ENCODE measurements at regions not wholly inside any gene's neighbourhood (a gene's known extent, or its start where the extent isn't known, plus 50 kb on each side); places are given as distances from the start of the nearest gene placed in this dataset.

DNA sequence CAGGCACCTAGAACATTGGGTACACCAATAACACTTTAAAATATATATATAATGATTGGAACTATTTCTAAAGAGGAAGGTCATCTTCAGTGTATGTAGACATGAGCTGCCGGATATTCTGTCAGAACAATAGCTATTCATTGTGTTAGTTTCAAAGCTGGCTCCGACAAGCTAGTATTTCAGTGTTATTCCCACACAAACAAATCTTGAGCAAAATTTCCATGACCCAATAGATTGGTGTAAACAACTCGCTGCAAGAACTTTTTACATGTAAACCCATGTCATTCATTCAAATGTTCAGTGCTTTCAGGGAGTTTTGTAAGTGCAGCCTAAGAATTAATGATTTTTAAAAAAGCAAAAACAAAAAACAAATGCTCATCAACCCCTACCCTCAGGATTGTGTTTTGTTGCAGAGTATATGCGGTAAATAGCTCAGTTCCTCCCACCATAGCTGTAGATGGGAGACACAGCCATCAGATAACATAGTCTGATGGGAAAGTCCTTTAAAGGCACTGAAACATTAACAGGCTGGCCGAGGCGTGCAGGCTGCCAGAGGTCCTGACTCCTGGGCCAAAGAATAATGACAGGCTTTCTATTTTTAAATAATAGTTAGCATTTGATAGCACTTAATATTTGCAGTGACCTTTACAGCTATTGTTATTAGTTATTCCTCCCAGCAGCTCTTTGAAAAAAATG is 150.3 kb upstream of the ARHGAP5 start:
- H3K4me3 ChIP-seq (ENCODE audit: low read depth, poor library complexity, severe bottlenecking), result no peak overlapping the region
- DNase-seq (ENCODE audit: low spot score in 2 of 2), result no peak
- intact Hi-C loops (cut with DNase I; ENCODE audit: low total_unique reads), result no loop called here
- TF ChIP-seq, protein P1, sequence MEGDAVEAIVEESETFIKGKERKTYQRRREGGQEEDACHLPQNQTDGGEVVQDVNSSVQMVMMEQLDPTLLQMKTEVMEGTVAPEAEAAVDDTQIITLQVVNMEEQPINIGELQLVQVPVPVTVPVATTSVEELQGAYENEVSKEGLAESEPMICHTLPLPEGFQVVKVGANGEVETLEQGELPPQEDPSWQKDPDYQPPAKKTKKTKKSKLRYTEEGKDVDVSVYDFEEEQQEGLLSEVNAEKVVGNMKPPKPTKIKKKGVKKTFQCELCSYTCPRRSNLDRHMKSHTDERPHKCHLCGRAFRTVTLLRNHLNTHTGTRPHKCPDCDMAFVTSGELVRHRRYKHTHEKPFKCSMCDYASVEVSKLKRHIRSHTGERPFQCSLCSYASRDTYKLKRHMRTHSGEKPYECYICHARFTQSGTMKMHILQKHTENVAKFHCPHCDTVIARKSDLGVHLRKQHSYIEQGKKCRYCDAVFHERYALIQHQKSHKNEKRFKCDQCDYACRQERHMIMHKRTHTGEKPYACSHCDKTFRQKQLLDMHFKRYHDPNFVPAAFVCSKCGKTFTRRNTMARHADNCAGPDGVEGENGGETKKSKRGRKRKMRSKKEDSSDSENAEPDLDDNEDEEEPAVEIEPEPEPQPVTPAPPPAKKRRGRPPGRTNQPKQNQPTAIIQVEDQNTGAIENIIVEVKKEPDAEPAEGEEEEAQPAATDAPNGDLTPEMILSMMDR (IDR thresholded peaks at IDR 0.05), result no peak
- TF ChIP-seq POLR2A (IDR thresholded peaks at IDR 0.05), result no peak
- 78 to 81% methylated on average over 6 of the region's 6 CpGs for WGBS, 2 donors

DNA sequence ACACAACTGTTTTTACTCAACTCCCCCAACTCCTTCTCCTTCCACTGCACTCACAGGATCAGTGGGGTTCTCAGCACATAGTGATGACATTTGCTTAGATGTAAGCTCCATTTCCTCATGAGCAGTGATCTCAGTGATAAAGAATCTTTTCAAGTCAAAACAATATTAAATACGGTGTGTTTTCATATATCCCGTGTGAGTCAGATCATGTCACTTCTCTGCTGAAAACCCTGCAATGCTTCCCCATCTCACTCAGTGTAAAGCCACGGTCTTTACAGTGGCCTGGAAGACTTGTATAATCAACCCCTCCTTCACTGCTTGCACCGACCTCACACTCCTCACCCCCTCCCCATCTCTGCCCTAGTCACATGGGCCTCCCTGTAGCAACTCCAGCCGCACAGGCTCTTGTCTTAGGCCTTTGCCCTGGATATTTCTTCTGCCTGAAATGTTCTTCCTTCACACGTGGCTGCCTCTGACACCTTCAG is 149.7 kb upstream of the ARHGAP5 start:
- 44 to 46% methylated on average over 6 of the region's 6 CpGs for WGBS, 2 donors
- H3K4me3 ChIP-seq (ENCODE audit: low read depth, poor library complexity, severe bottlenecking), result no peak overlapping the region
- TF ChIP-seq POLR2A (IDR thresholded peaks at IDR 0.05), result no peak
- TF ChIP-seq, protein P1 (IDR thresholded peaks at IDR 0.05), result no peak
- DNase-seq (ENCODE audit: low spot score in 2 of 2), result no peak
- intact Hi-C loops (cut with DNase I; ENCODE audit: low total_unique reads), result no loop called here

DNA sequence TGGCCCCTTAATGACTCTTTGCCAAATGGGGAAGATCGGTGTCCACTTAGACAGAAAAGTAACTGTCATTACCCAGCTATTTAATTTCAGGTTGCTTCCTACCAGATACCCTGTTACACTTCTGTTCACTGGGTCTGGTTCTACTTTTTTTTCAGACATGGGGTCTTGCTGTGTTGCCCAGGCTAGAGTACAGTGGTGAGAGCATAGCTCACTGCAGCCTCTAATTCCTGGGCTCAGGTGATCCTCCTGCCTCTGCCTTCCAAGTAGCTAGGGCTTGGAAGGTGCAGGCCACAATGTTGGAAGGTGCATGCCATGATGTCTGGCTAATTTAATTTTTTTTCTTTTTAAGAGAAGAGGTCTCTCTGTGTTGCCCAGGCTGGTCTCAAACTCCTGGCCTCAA is 147.0 kb upstream of the ARHGAP5 start:
- TF ChIP-seq, protein P1 (IDR thresholded peaks at IDR 0.05), result no peak
- no peak for TF ChIP-seq POLR2A (IDR thresholded peaks at IDR 0.05)
- DNase-seq (ENCODE audit: low spot score in 2 of 2), result no peak
- WGBS, 2 donors, result 83 to 96% methylated on average over 1 of the region's 1 CpG
- intact Hi-C loops (cut with DNase I; ENCODE audit: low total_unique reads), result loop anchor here (10.0 kb wide), 1 partner anchor 325 kb away; no protein-coding TSS in a partner anchor
- no peak overlapping the region for H3K4me3 ChIP-seq (ENCODE audit: low read depth, poor library complexity, severe bottlenecking)

DNA sequence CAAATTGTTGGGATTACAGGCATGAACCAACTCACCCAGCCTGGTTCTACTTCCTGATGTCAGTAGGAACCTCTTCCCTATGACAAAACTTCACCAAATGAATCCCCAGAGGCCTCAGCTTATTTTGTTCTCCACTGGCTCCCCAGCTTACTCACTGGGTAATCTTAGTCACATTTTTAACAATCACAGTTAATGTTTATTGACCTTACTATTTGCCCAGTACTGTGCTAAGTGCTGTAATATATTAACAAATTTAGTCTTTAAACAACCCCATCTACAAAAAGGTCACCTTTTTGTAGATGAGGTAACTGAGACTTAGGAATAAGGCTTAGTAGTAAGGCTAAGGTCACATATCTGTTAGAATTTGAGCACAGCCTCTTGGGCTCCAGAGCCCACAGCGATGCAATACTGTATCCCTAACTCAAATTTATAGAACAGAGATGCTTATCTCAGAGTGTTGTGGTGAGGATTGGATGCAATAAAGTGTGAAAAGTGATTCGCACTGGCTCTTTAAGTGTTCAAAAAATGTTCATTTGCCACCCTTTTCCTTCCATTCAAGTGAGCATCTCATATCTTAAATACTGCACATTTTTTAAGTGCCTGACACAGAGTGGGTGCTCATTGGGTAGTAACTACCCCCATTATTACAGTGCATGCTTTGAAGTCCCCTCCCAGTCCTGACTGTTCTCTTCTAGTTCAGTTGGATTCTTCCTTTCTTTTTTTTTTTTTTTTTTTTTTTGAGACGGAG is 146.4 kb upstream of the ARHGAP5 start:
- 93 to 96% methylated on average over 3 of the region's 3 CpGs for WGBS, 2 donors
- intact Hi-C loops (cut with DNase I; ENCODE audit: low total_unique reads), result loop anchor here (10.0 kb wide), 1 partner anchor 324 kb away; no protein-coding TSS in a partner anchor
- TF ChIP-seq, protein P1 (IDR thresholded peaks at IDR 0.05), result no peak
- no peak for TF ChIP-seq POLR2A (IDR thresholded peaks at IDR 0.05)
- no peak overlapping the region for H3K4me3 ChIP-seq (ENCODE audit: low read depth, poor library complexity, severe bottlenecking)
- no peak for DNase-seq (ENCODE audit: low spot score in 2 of 2)

DNA sequence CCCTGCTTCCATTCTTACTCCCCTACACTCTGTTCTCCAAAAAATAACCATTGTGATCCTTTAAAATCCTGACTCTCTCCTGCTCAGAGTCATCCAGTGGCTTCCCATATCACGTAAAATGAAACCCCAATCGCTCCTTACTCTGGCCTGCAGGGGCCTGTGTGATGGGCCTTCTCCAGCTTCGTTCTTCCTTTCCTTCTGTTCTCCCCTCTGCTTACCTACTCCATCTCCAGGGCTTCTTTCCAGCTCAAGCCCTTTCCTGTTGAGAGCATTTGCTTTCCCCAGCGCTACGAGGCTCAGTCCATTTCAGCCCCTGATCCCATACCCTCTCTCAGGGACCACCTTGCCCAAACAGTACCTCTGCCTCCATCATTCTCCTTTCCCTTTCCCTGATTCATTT is 144.4 kb upstream of the ARHGAP5 start:
- TF ChIP-seq POLR2A (IDR thresholded peaks at IDR 0.05), result no peak
- TF ChIP-seq, protein P1 (IDR thresholded peaks at IDR 0.05), result no peak
- 93 to 94% methylated on average over 5 of the region's 5 CpGs for WGBS, 2 donors
- no peak for DNase-seq (ENCODE audit: low spot score in 2 of 2)
- no peak overlapping the region for H3K4me3 ChIP-seq (ENCODE audit: low read depth, poor library complexity, severe bottlenecking)
- intact Hi-C loops (cut with DNase I; ENCODE audit: low total_unique reads), result loop anchor here (10.0 kb wide), 1 partner anchor 322 kb away; no protein-coding TSS in a partner anchor
